ENCODE measurements at regions not wholly inside any gene's neighbourhood (a gene's known extent, or its start where the extent isn't known, plus 50 kb on each side); places are given as distances from the start of the nearest gene placed in this dataset.

- Histone ChIP-seq H3K4me1 (ENCODE audit: control insufficient read depth in 5 of 5, insufficient read depth in 5 of 5, low read length in 5 of 5) (no peaks in the 10 kb centered on the region), H3K9me3 (ENCODE audit: control insufficient read depth in 4 of 4, insufficient read depth in 3 of 4, low read length in 3 of 4) (no peaks in the 10 kb centered on the region), H3K27me3 (ENCODE audit: control insufficient read depth in 3 of 3, insufficient read depth in 3 of 3, low read length in 2 of 3) (no peaks in the 10 kb centered on the region), H3K36me3 (ENCODE audit: control insufficient read depth in 4 of 4, insufficient read depth in 4 of 4, low read length in 4 of 4) (no peaks in the 10 kb centered on the region), H3K9ac (ENCODE audit: insufficient read depth in 1 of 2, low read length in 2 of 2) (no peak overlapping the region), H3K4me3 (no peak overlapping the region), H3K27ac (ENCODE audit: low read depth in 1 of 2, low read length in 1 of 2) (no peak overlapping the region)
- WGBS, 2 donors, result 81 to 94% methylated on average over 1 of the region's 1 CpG
- no peak for DNase-seq
- ATAC-seq (ENCODE audit: insufficient read depth, low FRiP score), result no peak
- TF ChIP-seq, protein P1, sequence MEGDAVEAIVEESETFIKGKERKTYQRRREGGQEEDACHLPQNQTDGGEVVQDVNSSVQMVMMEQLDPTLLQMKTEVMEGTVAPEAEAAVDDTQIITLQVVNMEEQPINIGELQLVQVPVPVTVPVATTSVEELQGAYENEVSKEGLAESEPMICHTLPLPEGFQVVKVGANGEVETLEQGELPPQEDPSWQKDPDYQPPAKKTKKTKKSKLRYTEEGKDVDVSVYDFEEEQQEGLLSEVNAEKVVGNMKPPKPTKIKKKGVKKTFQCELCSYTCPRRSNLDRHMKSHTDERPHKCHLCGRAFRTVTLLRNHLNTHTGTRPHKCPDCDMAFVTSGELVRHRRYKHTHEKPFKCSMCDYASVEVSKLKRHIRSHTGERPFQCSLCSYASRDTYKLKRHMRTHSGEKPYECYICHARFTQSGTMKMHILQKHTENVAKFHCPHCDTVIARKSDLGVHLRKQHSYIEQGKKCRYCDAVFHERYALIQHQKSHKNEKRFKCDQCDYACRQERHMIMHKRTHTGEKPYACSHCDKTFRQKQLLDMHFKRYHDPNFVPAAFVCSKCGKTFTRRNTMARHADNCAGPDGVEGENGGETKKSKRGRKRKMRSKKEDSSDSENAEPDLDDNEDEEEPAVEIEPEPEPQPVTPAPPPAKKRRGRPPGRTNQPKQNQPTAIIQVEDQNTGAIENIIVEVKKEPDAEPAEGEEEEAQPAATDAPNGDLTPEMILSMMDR (IDR thresholded peaks at IDR 0.05; ENCODE audit: control extremely low read depth, extremely low read depth), result no peak
Measured at GRCh38 chrX:101160001-101160400, 59.6 kb upstream of the DRP2 start.

DNA sequence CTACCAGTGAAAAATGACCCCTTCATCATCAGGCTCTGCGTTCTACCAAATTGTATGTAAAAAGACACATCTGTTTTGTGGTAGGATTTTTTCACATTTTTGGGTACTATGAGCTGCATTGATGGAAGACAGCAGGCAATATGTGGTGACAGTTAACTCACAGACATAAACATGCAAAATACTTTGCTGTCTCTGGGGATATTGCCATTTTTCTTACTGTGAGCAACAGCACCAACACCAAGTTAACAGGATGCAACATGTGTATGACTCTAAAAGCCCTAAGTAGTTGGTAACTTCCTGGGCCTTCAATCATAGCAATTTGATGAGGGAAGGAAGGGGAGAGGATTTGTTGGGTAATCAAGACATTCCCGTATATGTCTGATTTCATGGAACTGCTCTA is 56.4 kb upstream of the DRP2 start:
- H3K9me3 ChIP-seq (ENCODE audit: control insufficient read depth in 4 of 4, insufficient read depth in 3 of 4, low read length in 3 of 4), result no peaks in the 10 kb centered on the region
- 81 to 88% methylated on average over 2 of the region's 2 CpGs for WGBS, 2 donors
- DNase-seq, result peak in 1 of 3 donors; percentile 7
- TF ChIP-seq, protein P1 (IDR thresholded peaks at IDR 0.05; ENCODE audit: control extremely low read depth, extremely low read depth), result no peak
- H3K9ac ChIP-seq (ENCODE audit: insufficient read depth in 1 of 2, low read length in 2 of 2), result no peak overlapping the region
- no peaks in the 10 kb centered on the region for H3K27me3 ChIP-seq (ENCODE audit: control insufficient read depth in 3 of 3, insufficient read depth in 3 of 3, low read length in 2 of 3)
- ATAC-seq (ENCODE audit: insufficient read depth, low FRiP score), result no peak
- no peak overlapping the region for H3K4me3 ChIP-seq
- no peaks in the 10 kb centered on the region for H3K36me3 ChIP-seq (ENCODE audit: control insufficient read depth in 4 of 4, insufficient read depth in 4 of 4, low read length in 4 of 4)
- no peaks in the 10 kb centered on the region for H3K4me1 ChIP-seq (ENCODE audit: control insufficient read depth in 5 of 5, insufficient read depth in 5 of 5, low read length in 5 of 5)
- H3K27ac ChIP-seq (ENCODE audit: low read depth in 1 of 2, low read length in 1 of 2), result no peak overlapping the region

DNA sequence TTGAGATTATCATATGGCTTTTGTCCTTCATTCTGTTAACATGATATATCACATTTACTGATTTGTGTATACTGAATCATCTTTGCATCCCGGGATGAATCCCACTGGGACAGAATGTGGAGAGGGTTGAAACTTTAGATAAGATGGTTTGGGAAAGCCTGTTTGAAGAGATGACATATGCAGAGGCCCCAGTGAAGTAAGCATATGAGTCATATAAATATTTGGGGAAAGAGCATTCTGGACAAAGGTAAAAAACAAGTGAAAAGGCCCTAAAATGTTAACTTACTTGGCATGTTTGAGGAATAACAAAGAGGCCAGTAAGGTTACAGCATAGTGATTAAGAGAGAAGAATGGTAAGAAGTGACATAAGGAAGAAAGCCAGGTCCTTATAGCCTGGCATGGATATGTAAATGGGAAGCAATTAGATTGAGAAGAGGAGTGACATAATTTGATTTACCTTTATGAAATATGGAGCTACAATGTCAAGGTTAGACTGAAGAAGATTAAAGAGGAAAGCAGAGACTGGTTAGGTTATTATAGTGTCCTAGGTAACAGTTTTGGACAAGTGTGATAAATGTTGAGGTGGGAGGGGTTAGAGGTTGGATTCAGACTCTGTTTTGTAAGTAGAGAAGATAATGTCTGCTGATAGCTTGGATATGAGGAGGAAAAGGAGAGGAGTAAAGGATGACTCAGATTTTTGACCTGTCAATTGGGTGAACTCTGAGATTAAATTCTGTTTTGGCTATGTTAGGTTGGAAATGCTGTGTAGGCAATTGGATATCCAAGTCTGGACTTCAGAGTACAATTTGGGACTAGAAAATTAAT is 54.6 kb upstream of the DRP2 start:
- Histone ChIP-seq H3K9ac (ENCODE audit: insufficient read depth in 1 of 2, low read length in 2 of 2) (no peak overlapping the region), H3K9me3 (ENCODE audit: control insufficient read depth in 4 of 4, insufficient read depth in 3 of 4, low read length in 3 of 4) (no peaks in the 10 kb centered on the region), H3K27ac (ENCODE audit: low read depth in 1 of 2, low read length in 1 of 2) (no peak overlapping the region), H3K27me3 (ENCODE audit: control insufficient read depth in 3 of 3, insufficient read depth in 3 of 3, low read length in 2 of 3) (no peaks in the 10 kb centered on the region), H3K4me1 (ENCODE audit: control insufficient read depth in 5 of 5, insufficient read depth in 5 of 5, low read length in 5 of 5) (no peaks in the 10 kb centered on the region), H3K36me3 (ENCODE audit: control insufficient read depth in 4 of 4, insufficient read depth in 4 of 4, low read length in 4 of 4) (no peaks in the 10 kb centered on the region), H3K4me3 (no peak overlapping the region)
- ATAC-seq (ENCODE audit: insufficient read depth, low FRiP score), result no peak
- TF ChIP-seq, protein P1 (IDR thresholded peaks at IDR 0.05; ENCODE audit: control extremely low read depth, extremely low read depth), result no peak
- DNase-seq, result no peak
- WGBS, 2 donors, result 76 to 94% methylated on average over 1 of the region's 1 CpG

Data from lung (tissue), 11 donors.